NCI-H345 (cell line): ENCODE measurements at regions not wholly inside any gene's neighbourhood (a gene's known extent, or its start where the extent isn't known, plus 50 kb on each side); places are given as distances from the start of the nearest gene placed in this dataset.

Experiments
- DNase-seq: peaks from one replicate; lab custom pipeline; 2025; lab: John Stamatoyannopoulos, UW

- DNase-seq: peak; percentile 87
These were observed 110.7 kb downstream of the SIPA1L2 start for GRCh38 chr1:232519186-232519585.

- no peak for DNase-seq
These were observed 111.6 kb downstream of the SIPA1L2 start for GRCh38 chr1:232518349-232518748.

GRCh38 chr1:232517204-232517603 is 112.7 kb downstream of the SIPA1L2 start:
- DNase-seq: no peak

- no peak for DNase-seq
These were observed 114.2 kb downstream of the SIPA1L2 start for GRCh38 chr1:232515706-232516105.

- no peak for DNase-seq
These were observed 117.2 kb downstream of the SIPA1L2 start for GRCh38 chr1:232512712-232513111.

GRCh38 chr1:232511172-232511571 is 118.8 kb downstream of the SIPA1L2 start:
- DNase-seq: peak; percentile 37

- no peak for DNase-seq
These were observed 119.4 kb downstream of the SIPA1L2 start for GRCh38 chr1:232510367-232511110.

- no peak for DNase-seq
These were observed 120.4 kb downstream of the SIPA1L2 start for GRCh38 chr1:232509570-232509969.

GRCh38 chr1:232508130-232508701 is 121.7 kb downstream of the SIPA1L2 start:
- peak; percentile 7 for DNase-seq

- DNase-seq: no peak
These were observed 122.4 kb downstream of the SIPA1L2 start for GRCh38 chr1:232507571-232507970.

GRCh38 chr1:232505884-232506283 is 124.0 kb downstream of the SIPA1L2 start:
- DNase-seq: no peak

GRCh38 chr1:232504651-232505050 is 125.3 kb downstream of the SIPA1L2 start:
- no peak for DNase-seq

- DNase-seq: no peak
These were observed 126.4 kb downstream of the SIPA1L2 start for GRCh38 chr1:232503497-232503896.

GRCh38 chr1:232501854-232502253 is 128.1 kb downstream of the SIPA1L2 start:
- no peak for DNase-seq

GRCh38 chr1:232499188-232499587 is 130.7 kb downstream of the SIPA1L2 start:
- DNase-seq: no peak

- no peak for DNase-seq
These were observed 136.1 kb downstream of the SIPA1L2 start for GRCh38 chr1:232493869-232494268.

GRCh38 chr1:232489256-232489655 is 140.7 kb downstream of the SIPA1L2 start:
- no peak for DNase-seq

- no peak for DNase-seq
These were observed 142.7 kb downstream of the SIPA1L2 start for GRCh38 chr1:232487236-232487635.

GRCh38 chr1:232486454-232487207 is 143.3 kb downstream of the SIPA1L2 start:
- DNase-seq: no peak

GRCh38 chr1:232486006-232486405 is 143.9 kb downstream of the SIPA1L2 start:
- no peak for DNase-seq

- DNase-seq: no peak
These were observed 145.1 kb downstream of the SIPA1L2 start for GRCh38 chr1:232484856-232485255.

GRCh38 chr1:232483826-232484225 is 146.1 kb downstream of the SIPA1L2 start:
- no peak for DNase-seq

- no peak for DNase-seq
These were observed 148.8 kb downstream of the SIPA1L2 start for GRCh38 chr1:232481091-232481490.
